Fibroblast of the conjunctiva (primary cell): ENCODE measurements at regions not wholly inside any gene's neighbourhood (a gene's known extent, or its start where the extent isn't known, plus 50 kb on each side); places are given as distances from the start of the nearest gene placed in this dataset.
"Not testable (repeated sequence)": the region's sequence is repeated elsewhere in the genome, so short reads cannot be mapped to it uniquely, and the experiment has no call there.

Experiments used
- DNase-seq: peaks from one replicate; pipeline ENCODE4 v3.0.0-alpha.2; 2010; ENCODE audit warnings: low read depth

- no peak for DNase-seq
Measured at GRCh38 chr12:115898670-115899069, 378.8 kb downstream of the MED13L start.

GRCh38 chr12:115897729-115898128 lies 379.8 kb downstream of the MED13L start:
- no peak for DNase-seq

DNA sequence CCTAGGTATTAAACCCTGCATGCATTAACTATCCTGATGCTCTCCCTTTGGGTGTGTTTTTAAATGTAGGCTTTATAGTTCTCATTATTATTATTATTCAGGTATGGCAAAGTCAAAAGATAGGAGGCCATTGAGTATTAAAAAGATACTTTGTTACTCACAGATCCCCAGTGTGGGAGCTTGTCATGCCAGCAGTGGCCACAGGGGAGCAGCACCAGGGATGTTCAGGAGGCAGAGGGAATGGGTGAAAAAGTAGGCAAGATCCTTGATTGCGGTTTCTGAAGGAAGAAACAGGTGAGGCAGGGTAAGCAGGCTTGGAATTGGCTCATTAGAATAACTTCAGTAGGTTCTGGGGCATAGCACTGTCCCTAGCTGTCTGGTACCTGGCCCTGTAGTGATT lies 382.2 kb downstream of the MED13L start:
- no peak for DNase-seq

- no peak for DNase-seq
Measured at GRCh38 chr12:115891556-115892164, 385.8 kb downstream of the MED13L start.

GRCh38 chr12:115886666-115887065 lies 390.8 kb downstream of the MED13L start:
- DNase-seq = no peak

GRCh38 chr12:115885040-115885690 lies 392.3 kb downstream of the MED13L start:
- DNase-seq = no peak

GRCh38 chr12:115882936-115883335 lies 394.6 kb downstream of the MED13L start:
- no peak for DNase-seq

- no peak for DNase-seq
Measured at GRCh38 chr12:115880238-115880637, 397.3 kb downstream of the MED13L start.

GRCh38 chr12:115879354-115879753 lies 398.1 kb downstream of the MED13L start:
- no peak for DNase-seq

GRCh38 chr12:115873451-115874082 lies 403.9 kb downstream of the MED13L start:
- DNase-seq = no peak

- DNase-seq = no peak
Measured at GRCh38 chr12:115872919-115873357, 404.6 kb downstream of the MED13L start.

DNA sequence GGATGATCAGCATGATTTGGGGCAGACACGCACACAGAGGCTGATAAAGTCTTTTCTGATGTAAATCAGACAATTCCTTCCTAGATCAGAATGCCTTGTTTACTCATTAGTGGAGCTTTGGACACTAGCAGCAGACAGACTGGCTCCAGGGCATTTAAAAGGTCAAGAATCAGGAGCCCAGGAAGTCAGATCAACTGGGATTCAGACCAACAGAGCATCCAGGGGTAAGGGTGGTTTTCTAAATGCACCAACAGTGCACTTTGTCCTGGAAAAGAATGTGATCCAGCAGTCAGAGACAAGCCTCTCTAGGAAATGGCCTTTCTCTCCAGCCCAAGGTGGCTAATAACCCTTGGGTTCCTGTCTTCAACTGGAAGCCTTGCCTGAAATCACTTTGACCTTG lies 405.3 kb downstream of the MED13L start:
- DNase-seq = no peak

DNA sequence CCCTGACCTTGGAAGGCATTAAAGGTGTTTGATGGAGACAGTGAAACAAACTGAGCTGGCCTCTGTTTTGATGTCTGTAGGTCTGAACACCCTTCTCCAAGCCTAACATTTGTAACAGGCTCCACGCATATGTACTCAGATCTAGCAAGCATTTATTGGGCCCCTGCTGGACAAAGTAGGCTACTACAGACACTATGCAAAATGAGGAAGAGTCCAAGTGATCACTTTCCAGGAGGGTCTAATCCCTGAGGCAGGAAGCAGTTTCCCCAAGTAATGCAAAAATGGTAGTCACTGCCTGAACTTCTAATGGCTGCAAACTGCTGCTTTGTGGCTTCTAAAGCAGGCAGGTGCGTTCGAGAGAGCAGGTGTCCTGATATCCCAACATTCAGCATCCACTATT lies 405.8 kb downstream of the MED13L start:
- peak; percentile 6 for DNase-seq

DNA sequence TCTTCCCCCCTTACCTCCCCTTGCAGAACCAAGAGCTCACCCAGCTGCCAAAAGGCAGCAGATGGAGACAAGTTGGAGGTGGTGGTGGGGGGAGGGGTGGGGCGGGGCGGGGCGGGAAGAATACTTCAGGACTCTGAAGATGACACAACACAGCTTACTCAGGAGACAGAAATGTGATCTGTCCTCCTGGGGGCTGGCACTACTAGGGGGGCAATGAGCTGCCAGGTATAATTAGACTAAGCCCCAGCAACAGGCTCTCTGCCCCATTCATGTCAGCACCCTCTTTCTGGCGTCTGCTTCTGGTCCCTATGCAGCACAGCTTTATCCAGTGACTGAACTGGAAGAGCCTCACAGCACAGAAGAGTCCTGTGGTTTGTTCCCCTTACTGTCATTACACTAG lies 407.0 kb downstream of the MED13L start:
- no peak for DNase-seq

- no peak for DNase-seq
Measured at GRCh38 chr12:115870021-115870420, 407.5 kb downstream of the MED13L start.

DNA sequence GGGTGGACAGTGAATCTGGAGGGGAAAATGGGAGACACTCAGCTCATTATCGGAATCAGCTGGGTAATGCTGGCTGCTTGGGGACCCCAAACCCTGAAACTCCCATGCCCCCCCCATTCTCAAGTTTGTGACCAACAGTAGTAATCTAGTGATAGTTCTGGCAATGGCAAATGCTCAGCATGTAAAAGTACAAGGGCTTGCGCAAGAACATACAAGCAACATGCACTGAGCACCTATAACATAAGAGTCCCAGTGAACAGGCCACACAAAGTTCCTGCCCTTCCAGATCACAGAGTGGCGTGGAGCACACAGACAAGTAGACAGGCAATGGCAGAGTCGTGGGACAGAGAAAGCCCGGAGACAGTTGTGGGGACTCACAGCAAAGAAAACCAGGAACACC lies 407.9 kb downstream of the MED13L start:
- no peak for DNase-seq

DNA sequence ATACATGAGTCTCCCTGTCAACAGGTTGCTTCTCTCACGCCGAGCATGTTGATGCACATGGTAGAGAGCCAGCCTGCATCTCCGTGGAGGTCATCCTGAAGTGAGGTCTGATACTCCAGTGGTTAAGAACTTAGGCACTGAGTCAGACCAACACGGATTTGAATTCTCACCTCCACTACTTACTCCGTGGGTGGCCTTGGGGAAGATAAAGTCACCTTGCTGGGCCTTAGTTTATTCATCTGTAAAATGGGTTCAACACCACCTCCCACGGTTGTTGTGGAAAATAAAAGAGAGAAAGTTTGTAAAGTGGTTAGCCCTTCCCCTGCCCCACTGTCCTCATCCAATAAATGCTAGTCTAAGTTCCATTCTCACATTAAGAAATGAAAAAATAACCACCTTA lies 408.9 kb downstream of the MED13L start:
- DNase-seq = no peak

DNA sequence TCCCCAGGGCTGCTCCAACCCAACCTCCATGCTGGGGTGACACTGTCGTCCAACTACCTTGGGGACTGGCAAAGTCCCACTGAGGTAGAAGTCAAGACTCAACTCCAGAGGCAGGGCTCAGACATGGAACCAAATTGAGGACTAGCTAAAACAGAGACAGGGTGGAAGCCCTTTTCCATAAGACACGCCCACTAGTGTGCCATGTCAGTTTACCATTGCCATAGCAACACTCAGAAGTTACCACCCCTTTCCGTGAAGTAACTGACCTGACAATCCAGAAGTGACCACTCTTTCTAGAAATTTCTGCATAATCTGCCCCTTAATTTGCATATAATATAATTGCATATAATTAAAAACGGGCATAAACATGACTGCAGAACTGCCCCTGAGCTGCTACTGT lies 409.6 kb downstream of the MED13L start:
- no peak for DNase-seq

GRCh38 chr12:115866909-115867525 lies 410.5 kb downstream of the MED13L start:
- no peak for DNase-seq

- DNase-seq = not testable (repeated sequence)
Measured at GRCh38 chr12:115866281-115866680, 411.2 kb downstream of the MED13L start.

- no peak for DNase-seq
Measured at GRCh38 chr12:115864396-115864795, 413.1 kb downstream of the MED13L start.

DNA sequence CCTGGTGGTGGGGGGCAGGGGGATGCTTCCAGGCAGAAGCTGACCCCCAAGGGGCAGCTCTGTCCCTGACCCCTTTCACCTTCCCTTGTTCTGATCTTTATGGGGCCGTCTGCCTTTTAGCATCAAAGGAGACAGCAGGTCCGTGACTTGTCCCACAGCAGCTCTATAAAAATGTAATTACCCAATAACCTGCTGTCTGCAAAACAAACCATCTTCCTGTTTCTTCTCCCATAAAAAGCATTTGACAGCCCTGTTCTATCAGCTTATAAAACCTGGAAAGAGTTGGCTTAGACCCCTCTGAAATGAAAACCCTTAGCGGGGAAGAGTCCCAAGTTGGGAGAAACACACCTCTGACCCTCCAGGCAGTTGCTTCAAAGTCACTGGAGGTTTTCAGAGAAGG lies 416.9 kb downstream of the MED13L start:
- DNase-seq = no peak

DNA sequence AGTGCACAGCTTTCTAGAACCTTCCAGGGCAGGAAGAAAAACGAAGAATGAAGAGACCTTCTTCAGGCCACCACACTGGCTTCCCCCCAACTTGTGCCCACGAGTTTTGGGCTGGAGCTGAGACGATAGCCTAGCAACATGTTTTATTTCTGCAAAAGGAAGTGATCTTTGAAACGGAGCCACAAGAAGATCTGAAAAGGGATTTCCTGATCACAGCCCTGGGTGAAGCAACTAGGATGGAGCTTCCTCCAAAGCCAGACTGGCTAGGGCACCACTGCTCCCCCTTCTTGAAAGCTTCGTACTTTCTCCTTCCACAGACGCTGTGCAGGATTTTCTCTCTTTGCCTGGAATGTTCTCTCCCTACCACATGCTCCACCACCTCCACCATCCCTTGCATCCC lies 418.3 kb downstream of the MED13L start:
- no peak for DNase-seq
